Suppressor macrophage treated with lipopolysaccharide for 4 hours (primary cell): ENCODE measurements at regions not wholly inside any gene's neighbourhood (a gene's known extent, or its start where the extent isn't known, plus 50 kb on each side); places are given as distances from the start of the nearest gene placed in this dataset.
A peak's percentile ranks its signal among the peaks of the same experiment; 100 is the strongest.

ENCODE experiments used
- DNase-seq: peaks from one replicate; pipeline ENCODE4 v3.0.0-alpha.2; 2020

DNA sequence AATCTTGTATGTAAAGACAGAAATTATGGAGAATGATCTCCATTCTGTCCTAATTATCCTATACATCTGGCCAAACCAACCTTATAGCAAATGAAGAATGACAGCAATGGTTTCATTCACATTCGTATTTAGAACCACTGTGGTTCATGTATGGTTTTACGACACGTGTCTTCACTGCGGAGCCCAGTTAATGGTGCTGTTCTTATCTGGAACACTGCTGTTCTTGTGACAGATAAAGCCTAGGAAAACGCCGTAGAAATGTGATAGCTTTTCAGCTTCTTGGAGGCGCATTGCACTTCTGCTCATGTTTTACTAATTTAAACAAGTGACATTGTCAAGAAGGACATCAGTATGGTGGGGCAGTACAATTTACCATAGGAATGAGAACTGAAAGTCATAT, 2266.4 kb upstream of the TENM3 start:
- DNase-seq: no peak

DNA sequence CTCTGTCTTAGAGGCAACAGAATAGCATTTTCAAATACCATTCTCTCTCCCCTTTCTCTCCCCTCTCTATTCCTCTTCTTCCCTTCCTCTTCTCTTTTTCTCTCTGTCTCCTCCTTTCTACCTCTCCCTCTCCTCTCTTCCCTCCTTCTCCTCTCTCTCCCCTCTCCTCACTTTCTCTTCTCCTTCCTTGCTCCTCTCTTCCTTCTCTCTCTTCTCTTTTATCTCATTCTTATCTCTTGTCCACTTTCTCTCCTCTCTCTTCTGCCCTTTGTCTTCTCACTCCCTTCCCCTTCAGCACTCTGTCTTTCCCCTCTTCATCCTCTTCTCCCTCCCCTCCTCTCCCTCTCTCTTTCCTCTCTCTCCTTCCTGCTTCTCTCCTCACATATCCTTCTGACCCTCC, 2265.8 kb upstream of the TENM3 start:
- DNase-seq: no peak

DNA sequence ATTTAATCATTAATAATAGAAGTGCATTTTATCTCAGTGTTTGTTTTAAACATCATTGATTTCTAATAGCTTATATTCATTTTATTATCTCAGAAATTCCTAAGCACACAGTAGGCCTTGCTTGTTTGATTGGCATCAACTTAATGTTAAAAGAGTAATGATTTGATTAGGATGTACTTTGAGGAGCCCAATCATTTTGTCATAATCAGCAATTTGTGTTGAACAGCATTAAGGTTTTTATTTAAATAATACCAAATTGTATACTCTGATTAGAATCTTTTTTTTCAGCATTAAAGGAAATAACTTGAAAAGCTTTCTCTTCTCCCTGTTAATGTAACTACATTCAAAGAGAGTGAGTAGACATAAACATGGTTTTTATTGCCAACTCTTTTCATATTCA, 2262.0 kb upstream of the TENM3 start:
- DNase-seq: no peak

DNA sequence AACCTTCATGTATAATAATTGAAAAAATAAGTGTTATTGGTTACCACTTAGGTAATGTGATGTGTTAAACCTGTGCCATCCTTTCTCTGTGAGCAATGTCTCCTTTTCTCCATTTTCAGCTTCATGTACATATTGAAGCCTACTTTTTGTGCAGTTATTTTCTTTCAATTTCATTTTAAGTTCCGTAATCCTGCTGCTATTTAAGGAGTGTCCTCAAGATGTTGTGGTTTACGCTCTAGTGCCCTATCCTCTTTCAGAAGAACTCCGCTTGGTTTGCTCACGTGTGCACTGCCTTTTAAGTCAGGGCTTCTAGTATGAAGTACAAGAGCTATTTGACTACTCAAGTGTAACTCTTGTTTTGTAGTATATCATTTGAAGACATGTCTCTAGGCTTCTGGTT, 2253.2 kb upstream of the TENM3 start:
- peak; percentile 1 for DNase-seq

DNA sequence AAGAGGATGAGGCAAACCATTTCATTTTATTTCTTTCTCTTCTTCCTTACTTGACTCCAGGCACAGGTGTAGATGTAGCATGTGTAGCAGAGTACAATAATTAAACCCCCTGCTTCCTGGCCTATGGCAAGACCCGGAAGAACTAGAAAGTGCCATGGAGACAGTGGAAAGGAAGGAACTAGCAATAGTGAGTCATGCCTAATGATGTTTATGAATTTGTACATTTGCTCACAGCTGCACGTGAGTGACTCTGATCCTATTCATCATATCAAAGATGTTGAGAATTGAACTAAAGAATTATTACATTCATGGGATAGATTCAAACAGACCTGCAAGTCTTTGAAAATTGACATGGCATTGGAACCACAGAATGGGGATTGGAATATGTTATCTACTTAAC, 2233.9 kb upstream of the TENM3 start:
- DNase-seq: no peak

DNA sequence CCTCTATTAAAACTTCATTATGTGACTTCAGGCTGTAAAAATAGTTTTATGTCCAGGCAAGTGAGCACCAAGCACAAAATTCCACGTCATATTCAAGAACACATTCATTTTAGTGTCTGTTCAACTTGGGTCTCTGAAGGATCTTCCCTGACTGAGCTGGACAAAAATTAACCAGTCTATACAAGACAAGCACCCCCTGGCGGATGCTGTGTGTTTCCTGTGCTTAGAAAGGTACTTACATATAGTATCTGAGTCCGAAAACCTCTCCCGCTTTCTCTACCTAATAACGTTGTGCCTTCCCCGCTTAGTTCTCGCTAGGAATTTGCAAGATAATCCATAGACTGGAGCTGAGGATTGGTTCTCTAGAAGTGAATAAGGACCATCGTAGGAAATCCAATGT, 2214.5 kb upstream of the TENM3 start:
- no peak for DNase-seq

DNA sequence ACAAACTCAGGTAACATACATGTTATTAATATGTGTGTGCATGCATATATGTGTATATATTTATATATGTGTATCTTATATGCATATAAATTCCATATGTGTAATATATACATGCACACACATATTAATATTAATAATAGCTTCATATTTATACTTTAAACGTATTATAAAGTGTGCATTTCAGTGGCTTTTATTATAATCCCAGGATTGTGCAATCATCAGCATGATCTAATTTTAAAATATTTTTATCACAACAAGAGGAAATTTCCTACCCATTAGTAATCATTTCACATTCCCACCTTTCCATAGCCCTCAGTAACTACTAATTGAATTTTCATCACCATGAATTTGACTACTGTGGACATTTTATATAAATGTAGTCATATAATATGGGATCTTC, 2211.9 kb upstream of the TENM3 start:
- no peak for DNase-seq

DNA sequence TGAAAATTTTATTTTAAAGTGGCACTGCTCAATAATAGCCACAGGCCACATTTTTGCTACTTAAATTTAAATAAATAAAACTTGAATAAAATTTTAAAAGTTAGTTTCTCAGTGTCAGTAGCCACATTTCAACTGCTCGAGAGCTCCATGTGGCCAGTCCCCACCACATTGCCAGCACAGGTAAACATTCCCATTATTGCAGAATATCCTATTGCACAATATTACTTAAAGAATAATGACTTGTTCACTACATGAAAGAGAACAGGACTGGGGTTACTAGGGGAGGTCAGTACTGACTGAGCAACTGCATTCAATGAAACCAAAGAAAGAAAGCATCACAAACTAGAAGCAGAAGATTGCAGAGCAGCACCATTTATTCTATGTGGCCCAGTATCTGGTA, 2201.6 kb upstream of the TENM3 start:
- no peak for DNase-seq

DNA sequence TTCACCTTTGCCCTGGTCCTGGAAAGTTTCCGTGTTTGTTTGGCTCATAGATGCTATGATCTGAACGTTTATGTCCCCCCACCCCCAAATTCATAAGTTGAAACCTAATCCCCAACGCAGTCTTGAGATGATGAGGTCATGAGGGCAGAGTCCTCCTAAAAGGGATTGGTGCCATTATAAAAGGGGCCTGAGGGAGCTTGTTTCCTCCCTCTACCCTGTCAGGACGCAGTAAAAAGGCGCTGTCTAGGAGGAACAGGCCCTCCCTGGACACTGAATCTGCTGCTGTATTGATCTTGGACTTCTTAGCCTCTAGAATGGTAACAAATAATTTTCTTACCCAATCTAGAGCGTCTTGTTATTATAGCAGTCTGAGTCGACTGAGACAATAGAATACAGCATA, 2190.6 kb upstream of the TENM3 start:
- DNase-seq: no peak

DNA sequence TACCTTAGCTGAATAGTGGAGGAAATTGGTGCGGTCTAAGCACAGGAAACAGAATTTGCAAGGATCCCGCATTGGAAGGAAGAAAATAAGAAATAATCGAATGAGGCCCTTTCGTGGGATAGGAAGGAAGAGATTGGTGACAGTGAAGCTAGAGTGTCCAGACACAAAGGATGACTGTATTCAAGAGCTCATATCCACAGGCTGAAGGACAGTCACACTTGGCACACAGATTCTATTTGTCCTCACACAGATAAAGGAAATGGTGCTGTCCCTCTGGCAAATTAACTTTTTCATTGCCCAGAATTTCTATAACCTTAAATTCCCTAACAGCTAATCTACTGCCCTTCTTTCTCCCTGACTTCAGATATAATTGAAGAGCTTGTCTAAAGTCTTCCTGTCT, 2188.9 kb upstream of the TENM3 start:
- no peak for DNase-seq

DNA sequence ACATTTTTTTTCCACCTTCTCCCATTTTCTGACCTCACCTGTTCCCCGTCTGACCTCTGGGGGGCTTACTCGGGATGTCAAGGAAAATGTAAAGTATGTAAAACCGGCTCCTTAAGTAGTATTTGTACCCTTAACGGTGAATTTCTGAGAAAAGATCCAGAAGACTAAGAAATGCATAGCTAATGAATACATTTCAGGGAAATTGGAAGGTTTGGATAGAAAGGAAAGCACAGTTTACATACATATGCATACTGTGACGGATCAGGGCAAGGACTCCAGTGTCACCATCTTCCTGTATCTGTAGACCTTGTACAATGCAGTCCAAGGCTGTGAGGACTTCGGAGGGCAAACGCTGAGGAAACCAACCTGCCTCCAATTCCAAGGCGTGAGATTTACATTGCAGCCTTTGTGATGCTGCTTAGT, 2185.9 kb upstream of the TENM3 start:
- DNase-seq: no peak

DNA sequence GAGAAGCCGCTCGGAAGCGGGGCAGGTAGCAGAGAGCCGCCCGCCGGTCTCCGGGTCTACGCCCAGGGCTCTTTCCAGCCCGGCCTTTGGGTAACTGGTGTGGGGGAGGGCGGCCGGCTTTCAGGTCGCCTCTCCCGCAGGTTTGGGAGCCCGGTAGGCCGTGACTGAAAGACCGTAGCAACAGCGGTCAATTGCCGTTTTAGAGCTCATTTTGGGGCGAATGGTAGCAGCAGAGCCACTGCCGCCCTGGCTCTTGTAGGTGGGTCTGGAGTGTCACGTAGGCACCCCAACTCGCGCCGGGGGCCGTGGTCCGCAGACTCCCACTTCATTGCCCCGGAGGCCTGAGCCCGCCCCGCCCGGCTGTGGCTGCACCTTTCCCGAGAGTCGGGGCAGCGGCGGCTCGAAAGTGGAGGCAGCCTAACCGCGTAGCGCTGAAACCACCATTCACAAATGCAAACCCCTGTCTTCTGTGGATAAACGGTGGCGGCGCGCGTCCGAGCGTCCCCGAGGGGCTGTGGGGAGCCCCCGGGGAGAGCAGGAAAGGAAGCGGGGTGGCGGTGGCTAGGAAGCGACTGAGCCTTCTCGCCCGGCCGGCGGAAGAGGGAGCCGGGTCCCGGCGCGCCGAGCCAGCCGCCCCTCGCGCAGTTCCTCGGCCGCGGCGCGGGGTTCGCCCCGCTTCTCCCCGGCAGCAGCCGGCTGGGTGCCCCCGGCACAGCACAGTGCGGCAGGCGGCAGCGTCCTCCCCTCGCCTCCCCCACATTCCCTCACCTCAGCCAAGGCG, 2185.1 kb upstream of the TENM3 start:
- peak; percentile 1 for DNase-seq

DNA sequence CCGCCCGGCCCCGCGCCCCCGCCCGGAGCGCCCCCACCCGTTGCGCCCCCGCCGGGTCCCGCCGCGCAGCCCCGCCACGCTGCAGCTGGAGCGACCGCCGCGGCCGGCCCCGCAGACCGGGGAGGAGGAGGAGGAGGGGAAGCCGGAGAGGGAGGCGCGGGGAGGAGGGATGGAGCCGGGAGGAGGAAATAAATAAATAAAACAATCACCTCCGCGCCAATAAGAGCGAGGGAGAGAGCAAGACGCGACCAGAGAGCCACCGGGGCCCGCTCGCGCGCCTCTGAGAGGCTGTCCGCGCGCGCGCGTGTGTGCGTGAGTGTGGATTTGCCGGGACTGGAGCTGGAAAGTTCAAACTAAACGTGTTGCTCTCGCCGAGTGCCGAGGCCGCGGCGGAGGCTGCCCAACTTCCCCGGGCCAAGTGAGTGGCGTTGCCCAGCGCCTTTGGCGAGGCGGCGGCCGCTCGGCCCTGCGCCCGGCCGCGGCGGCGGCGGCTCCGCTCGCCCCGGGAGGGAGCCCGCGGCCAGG, 2184.4 kb upstream of the TENM3 start:
- DNase-seq: peak; percentile 22

DNA sequence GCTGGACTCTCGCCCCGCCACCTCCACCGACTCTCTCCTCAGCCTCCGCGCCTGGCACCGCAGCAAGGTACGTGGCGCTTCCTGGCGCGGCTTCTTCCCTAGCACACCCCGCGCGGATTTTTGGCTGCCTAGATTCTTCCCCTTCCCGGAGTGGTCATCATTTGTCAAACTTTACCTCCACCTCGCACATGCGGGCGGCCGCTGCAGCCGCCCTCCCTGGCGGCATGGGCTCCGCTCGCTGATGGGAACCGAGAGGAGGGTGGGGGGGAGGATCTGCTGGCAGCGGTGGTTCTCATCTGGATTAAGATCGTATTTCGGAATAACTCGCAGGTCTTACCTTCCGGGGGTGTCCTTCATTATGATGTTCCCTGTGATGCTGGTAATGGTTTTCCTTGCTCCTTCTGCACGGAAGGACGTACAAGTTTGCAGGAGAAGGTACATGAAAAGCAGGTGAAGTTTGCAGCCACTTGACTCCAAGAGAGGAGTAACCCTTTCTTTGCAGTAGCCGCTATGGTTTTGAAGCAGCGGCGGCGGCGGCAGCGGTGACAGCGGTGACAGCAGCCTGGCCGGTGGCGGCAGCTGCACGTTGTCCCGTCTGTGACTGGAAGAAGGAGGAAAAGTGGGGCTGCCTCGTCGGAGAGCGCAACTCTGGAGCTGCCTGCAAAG, 2183.9 kb upstream of the TENM3 start:
- DNase-seq: peak; percentile 2

DNA sequence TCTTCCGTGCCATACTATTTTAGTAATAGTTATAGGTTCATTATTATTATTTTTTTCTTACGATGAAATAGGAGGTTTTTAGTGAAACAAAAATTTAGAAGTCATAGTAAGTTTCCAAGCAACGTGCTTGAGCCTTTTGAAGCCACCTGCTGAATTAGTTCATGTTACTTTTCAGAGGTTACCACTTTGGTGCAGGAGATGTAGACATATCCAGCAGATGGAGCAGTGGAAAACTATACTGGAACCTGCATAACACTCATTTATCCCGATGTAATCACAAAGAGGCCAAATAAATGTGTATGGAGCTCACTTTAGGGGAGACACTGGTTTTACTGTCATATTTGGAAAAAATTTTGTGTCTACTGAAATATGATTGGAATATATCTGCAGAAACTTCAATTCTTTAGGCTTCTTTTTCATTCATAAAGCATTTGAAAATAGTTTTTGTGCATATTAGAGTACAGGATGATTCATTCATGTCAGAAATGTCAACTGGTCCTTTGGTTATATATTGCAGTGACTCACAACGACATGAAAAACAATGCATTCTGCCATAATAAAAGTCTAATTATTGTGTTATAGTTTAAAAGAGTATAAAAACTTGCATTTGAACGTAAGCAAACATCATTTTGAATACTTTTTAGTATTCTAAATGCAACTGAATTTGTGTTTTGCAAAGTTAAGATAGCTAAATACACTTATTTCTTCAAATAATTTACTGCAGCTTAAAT, 2182.9 kb upstream of the TENM3 start:
- DNase-seq: no peak

DNA sequence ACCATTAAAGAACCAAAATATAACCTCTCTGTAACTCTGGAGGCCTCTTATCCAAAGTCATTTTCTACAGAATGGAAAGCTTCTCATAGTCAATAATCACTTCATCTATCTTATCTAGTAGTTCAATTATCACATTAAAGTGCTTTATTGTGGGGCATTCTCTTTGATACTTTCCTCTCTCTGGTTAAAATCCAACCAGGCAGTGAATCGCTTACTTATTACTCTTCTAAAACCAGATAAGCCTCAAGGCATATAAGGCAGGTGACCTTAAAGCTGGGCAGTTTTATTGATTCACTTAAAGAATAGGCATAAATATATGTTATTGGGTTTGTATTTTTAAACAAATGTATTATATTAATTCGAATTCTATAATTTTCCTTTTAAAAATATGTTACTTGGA, 2162.1 kb upstream of the TENM3 start:
- DNase-seq: no peak

DNA sequence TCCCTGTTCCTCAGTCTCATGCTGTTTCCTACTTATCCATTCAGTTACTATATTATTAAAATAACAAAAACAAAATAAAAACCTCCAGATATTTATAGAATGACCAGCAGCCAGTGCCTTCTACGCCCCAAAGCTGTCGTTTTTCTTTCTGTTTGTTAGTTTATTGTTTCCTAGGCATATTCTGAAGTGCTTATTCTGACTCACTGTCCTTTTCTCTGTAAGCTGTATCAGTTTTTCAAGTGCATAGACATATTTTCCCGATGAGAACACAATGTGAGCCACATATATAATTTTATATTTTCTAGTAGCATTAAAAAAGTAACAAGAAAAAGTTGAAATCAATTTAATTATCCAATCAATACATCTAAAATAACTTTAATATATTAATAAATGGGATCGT, 2158.6 kb upstream of the TENM3 start:
- no peak for DNase-seq

DNA sequence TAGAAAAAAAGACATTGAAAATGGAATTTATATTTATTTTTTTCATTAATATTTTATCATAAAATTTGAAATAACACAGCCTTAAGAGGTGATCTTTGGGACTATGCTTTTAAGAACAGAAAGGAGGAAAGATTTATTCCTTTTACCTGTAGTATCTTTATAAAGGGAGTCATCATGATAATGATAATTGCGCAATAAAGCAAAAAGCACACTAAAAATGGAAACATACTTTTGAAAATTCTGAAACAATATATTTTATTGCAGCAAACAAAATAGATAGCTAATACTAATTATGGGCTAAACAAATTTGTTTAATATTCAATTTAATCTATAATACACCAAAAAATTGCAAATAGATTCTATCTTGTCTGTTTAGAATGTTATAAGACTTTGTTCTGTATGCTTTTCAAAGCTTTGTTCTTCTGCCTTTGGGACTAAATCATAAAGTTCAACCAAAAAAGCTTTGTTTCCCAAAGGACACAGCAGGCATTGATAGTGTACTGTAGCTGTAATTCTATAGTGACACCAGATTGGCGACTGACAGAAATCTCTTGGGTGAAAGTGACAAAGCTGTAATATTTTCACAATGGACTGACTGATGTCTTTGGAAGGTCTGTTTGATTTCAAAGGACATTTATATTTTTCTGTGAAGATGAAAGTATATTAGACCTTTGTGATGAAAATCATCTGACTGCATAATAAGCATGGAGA, 2156.6 kb upstream of the TENM3 start:
- DNase-seq: no peak

DNA sequence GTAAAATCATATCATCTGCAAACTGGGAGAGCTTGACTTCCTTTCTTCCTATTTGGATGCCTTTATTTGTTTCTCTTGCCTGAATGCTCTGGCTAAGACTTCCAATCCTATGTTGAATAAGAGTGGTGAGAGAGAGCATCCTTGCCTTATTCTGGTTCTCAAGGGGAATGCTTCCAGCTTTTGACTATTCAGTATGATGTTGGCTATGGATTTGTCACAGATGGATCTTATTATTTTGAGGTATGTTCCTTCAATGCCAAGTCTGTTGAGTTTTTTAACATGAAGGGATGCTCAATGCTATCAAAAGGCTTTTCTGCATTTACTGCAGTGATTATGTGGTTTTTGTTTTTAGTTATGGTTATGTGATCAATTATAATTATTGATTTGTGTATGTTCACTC, 2144.6 kb upstream of the TENM3 start:
- no peak for DNase-seq

DNA sequence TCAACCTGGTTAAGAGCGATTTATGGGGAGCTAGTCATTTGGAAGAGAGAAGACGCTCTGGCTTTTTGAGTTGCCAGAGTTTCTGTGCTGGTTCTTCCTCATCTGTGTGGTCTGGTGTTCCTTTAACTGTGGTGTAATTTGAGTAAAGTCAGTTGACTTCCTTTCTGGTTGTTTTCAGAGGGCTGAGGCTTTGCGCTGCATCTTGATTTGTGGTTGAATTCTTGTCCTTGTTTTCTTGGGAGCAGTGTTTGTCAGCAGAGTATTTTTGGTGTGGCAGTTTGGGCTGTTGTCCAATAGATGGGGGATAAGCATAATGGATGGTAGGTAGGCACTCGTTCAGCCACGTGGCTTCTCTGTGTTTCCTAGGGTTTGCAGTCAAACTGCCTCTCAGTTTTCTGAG, 2143.2 kb upstream of the TENM3 start:
- DNase-seq: peak; percentile 31

DNA sequence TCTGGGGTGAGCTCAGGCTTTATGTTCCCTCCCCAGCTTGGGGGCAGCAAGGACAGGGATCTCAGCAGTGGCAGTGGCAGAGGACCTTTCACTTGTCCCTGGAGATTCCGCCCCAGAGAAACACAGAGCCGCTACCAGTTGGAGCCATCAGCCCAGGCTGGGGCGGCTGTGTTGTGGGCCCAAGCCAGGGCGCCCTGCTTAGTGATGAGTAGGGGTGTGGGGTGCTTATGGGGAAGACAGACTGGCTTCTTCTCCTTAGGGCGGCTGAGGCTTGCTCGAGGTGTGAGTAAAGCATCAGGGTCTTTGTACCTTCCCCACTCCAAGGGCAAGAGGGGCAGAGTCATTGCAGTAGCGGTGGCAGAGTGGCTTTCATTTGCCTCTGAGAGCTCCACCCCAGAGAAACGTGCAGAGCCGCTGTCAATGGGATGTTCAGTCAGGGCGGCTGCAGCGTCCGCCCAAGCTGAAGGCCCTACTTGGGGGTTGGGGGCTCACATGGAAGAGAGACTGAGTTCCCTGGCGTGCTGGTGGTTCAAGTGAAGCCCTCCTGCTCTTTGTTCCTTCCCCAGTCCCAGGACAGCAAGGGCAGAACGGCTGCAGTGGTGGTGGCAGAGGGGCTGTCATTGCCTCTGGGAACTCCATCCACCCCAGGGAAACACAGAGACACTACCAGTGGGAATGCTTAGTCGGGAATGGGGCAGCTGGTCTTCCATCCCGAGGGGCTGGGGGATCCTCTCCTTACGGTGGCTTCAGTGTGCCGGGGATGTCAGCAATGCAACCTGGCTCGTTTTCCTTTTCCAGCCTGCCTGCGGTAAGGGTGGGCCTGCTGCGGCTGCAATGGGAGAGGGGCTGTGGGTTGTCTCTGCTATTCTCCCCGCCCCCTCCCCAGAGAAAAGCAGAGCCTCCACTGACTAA, 2142.5 kb upstream of the TENM3 start:
- DNase-seq: no peak
